ENCODE measurements at regions not wholly inside any gene's neighbourhood (a gene's known extent, or its start where the extent isn't known, plus 50 kb on each side); places are given as distances from the start of the nearest gene placed in this dataset.
A peak's percentile ranks its signal among the peaks of the same experiment; 100 is the strongest.

DNA sequence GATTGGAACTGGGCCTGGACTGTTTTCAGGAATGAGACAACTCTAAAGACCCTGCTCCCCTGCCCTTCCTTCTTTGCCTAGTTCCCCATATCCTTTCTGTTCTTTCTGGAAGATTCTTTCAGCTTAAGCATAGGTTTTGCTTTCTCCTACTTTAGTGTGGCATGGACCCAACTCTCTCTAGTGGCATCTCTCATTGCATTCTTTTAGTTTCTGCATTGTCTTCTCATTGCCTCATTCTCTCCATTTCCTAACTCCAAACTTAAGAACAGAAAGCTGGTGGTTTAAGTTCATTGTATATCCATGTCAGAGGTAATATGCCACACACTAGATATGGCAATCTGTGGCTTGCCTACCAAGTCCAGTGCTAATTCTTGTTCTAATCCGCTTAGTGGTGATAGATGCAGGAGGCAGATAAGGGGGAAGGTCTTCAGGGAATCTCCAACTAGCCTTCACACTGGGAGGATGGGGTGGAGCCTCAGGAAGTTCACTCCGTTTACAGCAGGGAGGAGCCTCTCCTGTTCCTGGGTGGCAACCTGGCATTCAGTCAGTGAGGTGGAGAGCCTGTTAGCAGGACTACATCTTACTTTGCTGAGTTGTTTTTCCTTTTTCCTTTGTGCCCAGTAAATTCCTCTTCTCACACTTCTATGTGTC lies 165.1 kb upstream of the LMNTD1 start:
- Histone ChIP-seq H2AFZ (ENCODE audit: low read depth, low read length) (no peak overlapping the region), H3K9ac (ENCODE audit: low read length) (no peak overlapping the region), H3K4me1 (ENCODE audit: insufficient read depth, low read length) (no peaks in the 10 kb centered on the region), H3K27me3 (ENCODE audit: insufficient read depth, low read length) (no peaks in the 10 kb centered on the region), H3K4me3 (ENCODE audit: insufficient read depth, low read depth, low read length) (no peak overlapping the region), H4K20me1 (ENCODE audit: insufficient read depth, low read length) (no peaks in the 10 kb centered on the region), H3K4me2 (ENCODE audit: low read length) (no peak overlapping the region), H3K79me2 (ENCODE audit: insufficient read depth, low read length) (no peaks in the 10 kb centered on the region), H3K9me3 (ENCODE audit: insufficient read depth, low read depth, low read length) (no peaks in the 10 kb centered on the region), H3K27ac (ENCODE audit: low read depth, low read length) (no peak overlapping the region), H3K36me3 (ENCODE audit: insufficient read depth, low read length) (no peaks in the 10 kb centered on the region)
- no peak for FAIRE-seq
- no peak for DNase-seq (ENCODE audit: low read depth)
- TF ChIP-seq EZH2 (IDR thresholded peaks at IDR 0.05; ENCODE audit: insufficient read depth, low read length): no peak
- TF ChIP-seq, protein P1, sequence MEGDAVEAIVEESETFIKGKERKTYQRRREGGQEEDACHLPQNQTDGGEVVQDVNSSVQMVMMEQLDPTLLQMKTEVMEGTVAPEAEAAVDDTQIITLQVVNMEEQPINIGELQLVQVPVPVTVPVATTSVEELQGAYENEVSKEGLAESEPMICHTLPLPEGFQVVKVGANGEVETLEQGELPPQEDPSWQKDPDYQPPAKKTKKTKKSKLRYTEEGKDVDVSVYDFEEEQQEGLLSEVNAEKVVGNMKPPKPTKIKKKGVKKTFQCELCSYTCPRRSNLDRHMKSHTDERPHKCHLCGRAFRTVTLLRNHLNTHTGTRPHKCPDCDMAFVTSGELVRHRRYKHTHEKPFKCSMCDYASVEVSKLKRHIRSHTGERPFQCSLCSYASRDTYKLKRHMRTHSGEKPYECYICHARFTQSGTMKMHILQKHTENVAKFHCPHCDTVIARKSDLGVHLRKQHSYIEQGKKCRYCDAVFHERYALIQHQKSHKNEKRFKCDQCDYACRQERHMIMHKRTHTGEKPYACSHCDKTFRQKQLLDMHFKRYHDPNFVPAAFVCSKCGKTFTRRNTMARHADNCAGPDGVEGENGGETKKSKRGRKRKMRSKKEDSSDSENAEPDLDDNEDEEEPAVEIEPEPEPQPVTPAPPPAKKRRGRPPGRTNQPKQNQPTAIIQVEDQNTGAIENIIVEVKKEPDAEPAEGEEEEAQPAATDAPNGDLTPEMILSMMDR (IDR thresholded peaks at IDR 0.05; ENCODE audit: insufficient read depth, low read depth, low read length): no peak
- H3K4me3 Mint-ChIP-seq (ENCODE audit: unreplicated experiment): no peak overlapping the region
- no peaks in the 10 kb centered on the region for H3K36me3 Mint-ChIP-seq (ENCODE audit: low read depth, unreplicated experiment)
- no peak overlapping the region for H3K27ac Mint-ChIP-seq (ENCODE audit: unreplicated experiment)
- no peaks in the 10 kb centered on the region for H3K27me3 Mint-ChIP-seq (ENCODE audit: low read depth, unreplicated experiment)
- H3K9me3 Mint-ChIP-seq (ENCODE audit: unreplicated experiment): no peaks in the 10 kb centered on the region
- no peaks in the 10 kb centered on the region for H3K4me1 Mint-ChIP-seq (ENCODE audit: low read depth, unreplicated experiment)

DNA sequence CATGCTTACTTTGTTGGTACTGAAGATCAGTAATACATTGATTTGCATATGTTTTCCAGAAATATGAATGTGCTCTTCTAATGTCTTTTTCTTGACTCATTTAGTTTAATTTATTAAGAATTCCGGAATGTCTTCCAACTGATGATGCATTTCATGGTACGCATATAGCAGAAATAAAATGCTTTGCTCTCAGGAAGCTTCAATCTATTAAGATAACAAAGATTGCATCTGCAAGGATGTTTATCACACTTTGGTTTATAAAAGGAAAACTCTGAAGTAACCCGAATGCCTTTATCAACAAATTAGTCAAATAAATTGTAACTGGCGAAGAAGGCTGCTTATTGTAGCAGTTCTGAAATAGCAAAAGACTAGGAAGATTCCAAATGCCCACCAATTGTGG lies 166.4 kb upstream of the LMNTD1 start:
- Histone ChIP-seq H3K27ac (ENCODE audit: low read depth, low read length) (no peak overlapping the region), H3K36me3 (ENCODE audit: insufficient read depth, low read length) (no peaks in the 10 kb centered on the region), H2AFZ (ENCODE audit: low read depth, low read length) (no peak overlapping the region), H3K79me2 (ENCODE audit: insufficient read depth, low read length) (no peaks in the 10 kb centered on the region), H3K9ac (ENCODE audit: low read length) (no peak overlapping the region), H4K20me1 (ENCODE audit: insufficient read depth, low read length) (no peaks in the 10 kb centered on the region), H3K9me3 (ENCODE audit: insufficient read depth, low read depth, low read length) (no peaks in the 10 kb centered on the region), H3K4me3 (ENCODE audit: insufficient read depth, low read depth, low read length) (no peak overlapping the region), H3K4me2 (ENCODE audit: low read length) (no peak overlapping the region), H3K27me3 (ENCODE audit: insufficient read depth, low read length) (no peaks in the 10 kb centered on the region), H3K4me1 (ENCODE audit: insufficient read depth, low read length) (peaks cover 3% of the 10 kb centered on the region)
- H3K4me1 Mint-ChIP-seq (ENCODE audit: low read depth, unreplicated experiment): no peaks in the 10 kb centered on the region
- no peak overlapping the region for H3K4me3 Mint-ChIP-seq (ENCODE audit: unreplicated experiment)
- H3K36me3 Mint-ChIP-seq (ENCODE audit: low read depth, unreplicated experiment): no peaks in the 10 kb centered on the region
- H3K27me3 Mint-ChIP-seq (ENCODE audit: low read depth, unreplicated experiment): no peaks in the 10 kb centered on the region
- no peaks in the 10 kb centered on the region for H3K9me3 Mint-ChIP-seq (ENCODE audit: unreplicated experiment)
- DNase-seq (ENCODE audit: low read depth) (peak; percentile 13), FAIRE-seq (no peak)
- no peak overlapping the region for H3K27ac Mint-ChIP-seq (ENCODE audit: unreplicated experiment)
- no peak for TF ChIP-seq EZH2 (IDR thresholded peaks at IDR 0.05; ENCODE audit: insufficient read depth, low read length)
- TF ChIP-seq, protein P1 (IDR thresholded peaks at IDR 0.05; ENCODE audit: insufficient read depth, low read depth, low read length): no peak

DNA sequence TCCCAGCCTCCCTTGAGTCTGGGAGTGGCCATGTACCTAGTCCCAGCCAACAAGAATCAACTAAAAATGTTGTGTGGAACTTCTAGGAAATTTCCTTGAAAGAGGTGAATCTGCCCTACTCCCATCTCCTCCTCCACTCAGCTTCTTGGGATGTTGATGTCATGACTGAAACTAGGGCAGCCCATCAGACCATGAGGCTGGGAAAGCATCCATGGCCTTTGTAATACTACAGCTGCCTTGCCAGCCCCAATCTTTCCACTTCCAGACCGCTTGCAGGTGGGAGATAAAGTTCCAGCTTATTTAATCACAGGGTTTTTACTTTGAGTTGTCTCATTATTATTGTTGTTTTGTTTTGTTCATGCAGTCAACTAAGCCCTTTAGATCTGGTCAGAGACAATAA lies 170.3 kb upstream of the LMNTD1 start:
- no peaks in the 10 kb centered on the region for H3K36me3 ChIP-seq (ENCODE audit: insufficient read depth, low read length)
- H3K27me3 ChIP-seq (ENCODE audit: insufficient read depth, low read length): no peaks in the 10 kb centered on the region
- peak overlapping the region; percentile 34 for H3K4me2 ChIP-seq (ENCODE audit: low read length)
- H3K4me3 ChIP-seq (ENCODE audit: insufficient read depth, low read depth, low read length): no peak overlapping the region
- H3K4me1 ChIP-seq (ENCODE audit: insufficient read depth, low read length): peaks cover 3% of the 10 kb centered on the region
- Mint-ChIP-seq H3K9me3 (ENCODE audit: unreplicated experiment) (no peaks in the 10 kb centered on the region), H3K4me3 (ENCODE audit: unreplicated experiment) (no peak overlapping the region), H3K27ac (ENCODE audit: unreplicated experiment) (no peak overlapping the region), H3K4me1 (ENCODE audit: low read depth, unreplicated experiment) (no peaks in the 10 kb centered on the region), H3K36me3 (ENCODE audit: low read depth, unreplicated experiment) (no peaks in the 10 kb centered on the region), H3K27me3 (ENCODE audit: low read depth, unreplicated experiment) (no peaks in the 10 kb centered on the region)
- H3K79me2 ChIP-seq (ENCODE audit: insufficient read depth, low read length): no peaks in the 10 kb centered on the region
- no peaks in the 10 kb centered on the region for H3K9me3 ChIP-seq (ENCODE audit: insufficient read depth, low read depth, low read length)
- DNase-seq (ENCODE audit: low read depth): peak; percentile 87
- H2AFZ ChIP-seq (ENCODE audit: low read depth, low read length): no peak overlapping the region
- TF ChIP-seq, protein P1 (IDR thresholded peaks at IDR 0.05; ENCODE audit: insufficient read depth, low read depth, low read length): no peak
- no peak overlapping the region for H3K9ac ChIP-seq (ENCODE audit: low read length)
- no peak for FAIRE-seq
- no peak overlapping the region for H3K27ac ChIP-seq (ENCODE audit: low read depth, low read length)
- H4K20me1 ChIP-seq (ENCODE audit: insufficient read depth, low read length): no peaks in the 10 kb centered on the region
